Brain microvascular endothelial cell (primary cell): ENCODE measurements at regions not wholly inside any gene's neighbourhood (a gene's known extent, or its start where the extent isn't known, plus 50 kb on each side); places are given as distances from the start of the nearest gene placed in this dataset.
"Not testable (repeated sequence)": the region's sequence is repeated elsewhere in the genome, so short reads cannot be mapped to it uniquely, and the experiment has no call there.

Experiments used
- DNase-seq: peaks from one replicate; pipeline ENCODE4 v3.0.0-alpha.2; 2020
- H3K27ac ChIP-seq: fragments of 250-450 bp; sonication (Bioruptor Pico); 2 replicates; pipeline ENCODE4 v1.5.1; 2020; ENCODE audit warnings: mild to moderate bottlenecking, moderate library complexity
- H3K27me3 ChIP-seq: fragments of 250-450 bp; sonication (Bioruptor Pico); replicated peaks from 2 replicates; pipeline ENCODE4 v1.5.1; 2020; ENCODE audit warnings: mild to moderate bottlenecking
- H3K36me3 ChIP-seq: fragments of 250-450 bp; sonication (Bioruptor Pico); replicated peaks from 2 replicates; pipeline ENCODE4 v1.5.1; 2020; ENCODE audit warnings: mild to moderate bottlenecking
- H3K4me3 ChIP-seq: 2 replicates; pipeline ENCODE4 v1.5.1; 2011; ENCODE audit warnings: low read depth, mild to moderate bottlenecking, control low read depth, low read length, moderate library complexity
- CTCF ChIP-seq: IDR thresholded peaks from 2 replicates; pipeline ENCODE4 v1.5.1; 2011; ENCODE audit warnings: low read depth, mild to moderate bottlenecking, moderate library complexity, low read length, control low read depth, inconsistent platforms; ENCODE audit errors: missing control alignments
- in situ Hi-C: cut with HindIII; loops from 2 replicates; pipeline ENCODE4 v1.10.0; 2017; ENCODE audit warnings: low sequenced_read_pairs, low pct_ligation_motif_present

GRCh38 chr9:106149956-106150355, 455.6 kb downstream of the TMEM38B start:
- Histone ChIP-seq H3K36me3 (no peaks in the 10 kb centered on the region), H3K4me3 (no peak overlapping the region), H3K27me3 (no peaks in the 10 kb centered on the region), H3K27ac (no peak overlapping the region)
- in situ Hi-C loops: no loop called here
- DNase-seq: no peak
- no peak for TF ChIP-seq CTCF

GRCh38 chr9:106156465-106156864, 462.1 kb downstream of the TMEM38B start:
- in situ Hi-C loops: no loop called here
- no peak for TF ChIP-seq CTCF
- no peak for DNase-seq
- no peaks in the 10 kb centered on the region for H3K36me3 ChIP-seq
- H3K27ac ChIP-seq: no peak overlapping the region
- H3K27me3 ChIP-seq: no peaks in the 10 kb centered on the region
- no peak overlapping the region for H3K4me3 ChIP-seq

- H3K36me3 ChIP-seq: no peaks in the 10 kb centered on the region
- H3K27me3 ChIP-seq: no peaks in the 10 kb centered on the region
- no peak for TF ChIP-seq CTCF
- DNase-seq: no peak
- in situ Hi-C loops: no loop called here
- H3K4me3 ChIP-seq: no peak overlapping the region
- H3K27ac ChIP-seq: no peak overlapping the region
Measured at GRCh38 chr9:106172265-106172664, 477.9 kb downstream of the TMEM38B start.

DNA sequence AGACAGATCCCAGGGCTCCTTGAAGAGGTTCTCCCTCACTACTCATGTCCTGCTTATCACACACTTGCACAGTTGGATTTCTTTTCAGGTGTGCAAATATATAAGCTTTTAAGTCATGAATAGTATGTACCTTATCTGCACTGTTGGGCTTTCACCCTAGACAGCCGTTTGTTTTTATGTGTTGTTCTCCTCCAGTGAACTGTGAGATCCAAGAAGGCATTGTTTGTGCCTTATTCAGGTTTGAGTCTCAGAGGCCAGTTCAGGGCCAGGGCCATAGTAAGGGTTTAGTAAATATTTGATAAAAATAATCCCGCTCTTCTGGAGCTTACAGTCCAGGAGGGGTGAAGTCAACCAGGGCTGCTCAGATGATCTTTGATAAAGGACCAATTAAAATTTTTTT, 480.0 kb downstream of the TMEM38B start:
- no peak overlapping the region for H3K27ac ChIP-seq
- in situ Hi-C loops: no loop called here
- no peak for DNase-seq
- H3K36me3 ChIP-seq: no peaks in the 10 kb centered on the region
- no peak for TF ChIP-seq CTCF
- no peaks in the 10 kb centered on the region for H3K27me3 ChIP-seq
- H3K4me3 ChIP-seq: no peak overlapping the region

- no peak for TF ChIP-seq CTCF
- no peak for DNase-seq
- Histone ChIP-seq H3K4me3 (no peak overlapping the region), H3K36me3 (no peaks in the 10 kb centered on the region), H3K27ac (no peak overlapping the region), H3K27me3 (no peaks in the 10 kb centered on the region)
- in situ Hi-C loops: no loop called here
Measured at GRCh38 chr9:106177216-106177615, 482.9 kb downstream of the TMEM38B start.

GRCh38 chr9:106179191-106179590, 484.9 kb downstream of the TMEM38B start:
- DNase-seq: no peak
- no peak for TF ChIP-seq CTCF
- no peak overlapping the region for H3K4me3 ChIP-seq
- H3K27ac ChIP-seq: no peak overlapping the region
- no peaks in the 10 kb centered on the region for H3K27me3 ChIP-seq
- in situ Hi-C loops: no loop called here
- H3K36me3 ChIP-seq: no peaks in the 10 kb centered on the region

DNA sequence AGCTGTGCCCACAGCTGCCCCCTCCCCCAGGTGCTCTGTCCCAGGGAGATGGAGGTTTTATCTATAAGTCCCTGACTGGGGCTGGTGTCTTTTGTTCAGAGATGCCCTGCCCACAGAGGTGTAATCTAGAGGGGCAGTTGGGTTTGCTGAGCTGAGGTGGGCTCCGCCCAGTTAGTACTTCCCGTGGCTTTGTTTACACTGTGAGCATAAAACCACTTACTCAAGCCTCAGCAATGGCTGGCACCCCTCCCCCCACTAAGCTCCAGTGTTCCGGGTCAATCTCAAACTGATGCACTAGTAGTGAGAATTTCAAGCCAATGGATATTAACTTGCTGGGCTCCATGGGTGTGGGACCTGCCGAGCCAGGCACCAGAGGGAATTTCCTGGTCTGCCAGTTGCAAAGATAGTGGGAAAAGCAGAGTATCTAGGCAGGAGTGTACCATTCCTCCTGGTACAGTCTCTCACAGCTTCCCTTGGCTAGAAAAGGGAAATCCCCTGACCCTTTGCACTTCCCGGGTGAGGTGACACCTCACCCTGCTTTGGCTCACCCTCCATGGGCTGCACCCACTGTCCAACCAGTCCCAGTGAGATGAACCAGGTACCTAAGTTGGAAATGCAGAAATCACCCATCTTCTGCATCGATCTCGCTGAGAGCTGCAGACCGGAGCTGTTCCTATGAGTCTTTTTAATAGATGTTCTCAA, 509.6 kb downstream of the TMEM38B start:
- DNase-seq, H3K27ac ChIP-seq, H3K36me3 ChIP-seq, H3K4me3 ChIP-seq, H3K27me3 ChIP-seq, in situ Hi-C loops: not testable (repeated sequence)
